ENCODE measurements at regions not wholly inside any gene's neighbourhood (a gene's known extent, or its start where the extent isn't known, plus 50 kb on each side); places are given as distances from the start of the nearest gene placed in this dataset.

GRCh38 chr10:63772491-63772890, 251.3 kb downstream of the REEP3 start:
- Histone ChIP-seq H3K9me3 (ENCODE audit: insufficient read depth, low read length) (no peaks in the 10 kb centered on the region), H3K36me3 (ENCODE audit: low read length) (no peaks in the 10 kb centered on the region), H3K27me3 (ENCODE audit: low read length) (no peaks in the 10 kb centered on the region)

DNA sequence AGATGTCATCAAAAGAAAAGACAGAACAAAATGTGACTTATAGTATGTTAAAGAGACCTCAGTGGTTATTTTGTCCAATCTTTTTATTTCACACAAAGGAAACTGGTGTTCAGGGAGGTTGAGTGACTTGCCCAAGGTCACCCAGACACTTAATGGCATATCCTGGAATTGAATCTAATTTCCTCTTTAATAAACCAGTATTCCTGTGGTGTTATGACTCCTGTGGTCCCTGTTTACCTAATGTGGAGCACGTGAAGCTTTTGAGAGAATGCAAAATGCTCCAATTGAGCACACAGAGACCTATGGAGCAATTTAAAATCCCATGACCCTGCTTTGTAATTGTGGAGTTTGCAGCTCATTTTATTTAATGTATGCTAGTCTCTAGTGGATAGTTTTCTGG, 251.9 kb downstream of the REEP3 start:
- no peaks in the 10 kb centered on the region for H3K9me3 ChIP-seq (ENCODE audit: insufficient read depth, low read length)
- no peak overlapping the region for H2AFZ ChIP-seq (ENCODE audit: low read depth, low read length, severe bottlenecking)
- no peaks in the 10 kb centered on the region for H3K9me2 ChIP-seq (replicated peaks; ENCODE audit: insufficient read depth, low read length)
- H4K20me1 ChIP-seq (ENCODE audit: low read depth, low read length) = no peaks in the 10 kb centered on the region
- no peaks in the 10 kb centered on the region for H3K79me2 ChIP-seq (ENCODE audit: insufficient read depth, low read length)
- no peak overlapping the region for H3K4me3 ChIP-seq (ENCODE audit: insufficient read depth, low read length, poor library complexity, severe bottlenecking)
- no peaks in the 10 kb centered on the region for H3K36me3 ChIP-seq (ENCODE audit: low read length)
- H3K27ac ChIP-seq (ENCODE audit: low read depth, low read length) = no peak overlapping the region
- H3K27me3 ChIP-seq (ENCODE audit: low read length) = no peaks in the 10 kb centered on the region
- H3K4me2 ChIP-seq (ENCODE audit: low read depth, low read length, poor library complexity, severe bottlenecking) = no peak overlapping the region
- TF ChIP-seq EZH2phosphoT487 (conservative IDR thresholded peaks at IDR 0.05; ENCODE audit: low read length) = no peak
- TF ChIP-seq, protein P1, sequence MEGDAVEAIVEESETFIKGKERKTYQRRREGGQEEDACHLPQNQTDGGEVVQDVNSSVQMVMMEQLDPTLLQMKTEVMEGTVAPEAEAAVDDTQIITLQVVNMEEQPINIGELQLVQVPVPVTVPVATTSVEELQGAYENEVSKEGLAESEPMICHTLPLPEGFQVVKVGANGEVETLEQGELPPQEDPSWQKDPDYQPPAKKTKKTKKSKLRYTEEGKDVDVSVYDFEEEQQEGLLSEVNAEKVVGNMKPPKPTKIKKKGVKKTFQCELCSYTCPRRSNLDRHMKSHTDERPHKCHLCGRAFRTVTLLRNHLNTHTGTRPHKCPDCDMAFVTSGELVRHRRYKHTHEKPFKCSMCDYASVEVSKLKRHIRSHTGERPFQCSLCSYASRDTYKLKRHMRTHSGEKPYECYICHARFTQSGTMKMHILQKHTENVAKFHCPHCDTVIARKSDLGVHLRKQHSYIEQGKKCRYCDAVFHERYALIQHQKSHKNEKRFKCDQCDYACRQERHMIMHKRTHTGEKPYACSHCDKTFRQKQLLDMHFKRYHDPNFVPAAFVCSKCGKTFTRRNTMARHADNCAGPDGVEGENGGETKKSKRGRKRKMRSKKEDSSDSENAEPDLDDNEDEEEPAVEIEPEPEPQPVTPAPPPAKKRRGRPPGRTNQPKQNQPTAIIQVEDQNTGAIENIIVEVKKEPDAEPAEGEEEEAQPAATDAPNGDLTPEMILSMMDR (IDR thresholded peaks at IDR 0.05; ENCODE audit: insufficient read depth, low read length, poor library complexity, severe bottlenecking) = no peak
- H3K9ac ChIP-seq (ENCODE audit: low read length) = no peak overlapping the region
- no peaks in the 10 kb centered on the region for H3F3A ChIP-seq (ENCODE audit: insufficient read depth)

More at GRCh38 chr10:63772491-63772890, 251.3 kb downstream of the REEP3 start:
- Histone ChIP-seq H3K4me2 (ENCODE audit: low read depth, low read length, poor library complexity, severe bottlenecking) (no peak overlapping the region), H3K27ac (ENCODE audit: low read depth, low read length) (no peak overlapping the region), H2AFZ (ENCODE audit: low read depth, low read length, severe bottlenecking) (no peak overlapping the region), H3K9me2 (replicated peaks; ENCODE audit: insufficient read depth, low read length) (no peaks in the 10 kb centered on the region), H4K20me1 (ENCODE audit: low read depth, low read length) (no peaks in the 10 kb centered on the region), H3K4me3 (ENCODE audit: insufficient read depth, low read length, poor library complexity, severe bottlenecking) (no peak overlapping the region), H3K79me2 (ENCODE audit: insufficient read depth, low read length) (no peaks in the 10 kb centered on the region), H3K9ac (ENCODE audit: low read length) (no peak overlapping the region), H3F3A (ENCODE audit: insufficient read depth) (no peaks in the 10 kb centered on the region)
- TF ChIP-seq, protein P1 (IDR thresholded peaks at IDR 0.05; ENCODE audit: insufficient read depth, low read length, poor library complexity, severe bottlenecking) = no peak
- TF ChIP-seq EZH2phosphoT487 (conservative IDR thresholded peaks at IDR 0.05; ENCODE audit: low read length) = no peak

GRCh38 chr10:63773962-63774361, 252.8 kb downstream of the REEP3 start:
- H3K79me2 ChIP-seq (ENCODE audit: insufficient read depth, low read length) = no peaks in the 10 kb centered on the region
- no peak overlapping the region for H3K27ac ChIP-seq (ENCODE audit: low read depth, low read length)
- no peaks in the 10 kb centered on the region for H4K20me1 ChIP-seq (ENCODE audit: low read depth, low read length)
- H3K4me3 ChIP-seq (ENCODE audit: insufficient read depth, low read length, poor library complexity, severe bottlenecking) = no peak overlapping the region
- no peaks in the 10 kb centered on the region for H3K36me3 ChIP-seq (ENCODE audit: low read length)
- no peaks in the 10 kb centered on the region for H3K27me3 ChIP-seq (ENCODE audit: low read length)
- H2AFZ ChIP-seq (ENCODE audit: low read depth, low read length, severe bottlenecking) = no peak overlapping the region
- no peaks in the 10 kb centered on the region for H3F3A ChIP-seq (ENCODE audit: insufficient read depth)
- no peak overlapping the region for H3K9ac ChIP-seq (ENCODE audit: low read length)
- no peaks in the 10 kb centered on the region for H3K9me3 ChIP-seq (ENCODE audit: insufficient read depth, low read length)
- H3K4me2 ChIP-seq (ENCODE audit: low read depth, low read length, poor library complexity, severe bottlenecking) = no peak overlapping the region
- H3K9me2 ChIP-seq (replicated peaks; ENCODE audit: insufficient read depth, low read length) = no peaks in the 10 kb centered on the region
- no peak for TF ChIP-seq EZH2phosphoT487 (conservative IDR thresholded peaks at IDR 0.05; ENCODE audit: low read length)
- TF ChIP-seq, protein P1 (IDR thresholded peaks at IDR 0.05; ENCODE audit: insufficient read depth, low read length, poor library complexity, severe bottlenecking) = no peak
